ENCODE measurements at regions not wholly inside any gene's neighbourhood (a gene's known extent, or its start where the extent isn't known, plus 50 kb on each side); places are given as distances from the start of the nearest gene placed in this dataset.

DNA sequence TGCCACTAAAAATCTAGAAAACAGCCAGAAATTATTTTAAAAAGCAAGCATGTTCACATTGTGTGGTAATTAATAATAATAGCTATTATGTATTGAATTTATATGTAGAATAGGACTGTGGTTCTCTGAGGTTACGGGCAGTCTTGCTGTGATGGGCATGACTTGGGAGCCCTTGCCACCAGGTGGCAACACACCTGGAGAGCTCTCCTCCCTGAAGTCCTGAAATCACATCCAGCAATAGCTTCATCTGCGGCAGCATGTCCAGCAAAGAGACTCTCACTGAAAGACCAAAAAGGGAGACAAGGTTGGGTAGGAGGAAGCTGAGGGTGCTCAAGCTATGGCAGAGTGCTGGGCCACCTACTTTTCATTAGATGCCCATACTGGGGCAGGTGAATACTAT is 206.8 kb upstream of the IL12A start:
- TF ChIP-seq, protein P1, sequence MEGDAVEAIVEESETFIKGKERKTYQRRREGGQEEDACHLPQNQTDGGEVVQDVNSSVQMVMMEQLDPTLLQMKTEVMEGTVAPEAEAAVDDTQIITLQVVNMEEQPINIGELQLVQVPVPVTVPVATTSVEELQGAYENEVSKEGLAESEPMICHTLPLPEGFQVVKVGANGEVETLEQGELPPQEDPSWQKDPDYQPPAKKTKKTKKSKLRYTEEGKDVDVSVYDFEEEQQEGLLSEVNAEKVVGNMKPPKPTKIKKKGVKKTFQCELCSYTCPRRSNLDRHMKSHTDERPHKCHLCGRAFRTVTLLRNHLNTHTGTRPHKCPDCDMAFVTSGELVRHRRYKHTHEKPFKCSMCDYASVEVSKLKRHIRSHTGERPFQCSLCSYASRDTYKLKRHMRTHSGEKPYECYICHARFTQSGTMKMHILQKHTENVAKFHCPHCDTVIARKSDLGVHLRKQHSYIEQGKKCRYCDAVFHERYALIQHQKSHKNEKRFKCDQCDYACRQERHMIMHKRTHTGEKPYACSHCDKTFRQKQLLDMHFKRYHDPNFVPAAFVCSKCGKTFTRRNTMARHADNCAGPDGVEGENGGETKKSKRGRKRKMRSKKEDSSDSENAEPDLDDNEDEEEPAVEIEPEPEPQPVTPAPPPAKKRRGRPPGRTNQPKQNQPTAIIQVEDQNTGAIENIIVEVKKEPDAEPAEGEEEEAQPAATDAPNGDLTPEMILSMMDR (IDR thresholded peaks at IDR 0.05), result no peak
- TF ChIP-seq POLR2A (IDR thresholded peaks at IDR 0.05), result no peak
